Stimulated activated naive CD8-positive, alpha-beta T cell treated with anti-CD3 and anti-CD28 coated beads, Interleukin-15, Interleukin-2, amounts not matched to agents 100 U/mL and 50 U/mL, for 24 hours (primary cell): ENCODE measurements at regions not wholly inside any gene's neighbourhood (a gene's known extent, or its start where the extent isn't known, plus 50 kb on each side); places are given as distances from the start of the nearest gene placed in this dataset.

Experiments
- ATAC-seq: fragments of 150-1000 bp; cut with Tn5 transposase; one replicate; pipeline ENCODE4 v1.10.0; 2021
- DNase-seq: peaks from one replicate; pipeline ENCODE4 v3.0.0; 2021

DNA sequence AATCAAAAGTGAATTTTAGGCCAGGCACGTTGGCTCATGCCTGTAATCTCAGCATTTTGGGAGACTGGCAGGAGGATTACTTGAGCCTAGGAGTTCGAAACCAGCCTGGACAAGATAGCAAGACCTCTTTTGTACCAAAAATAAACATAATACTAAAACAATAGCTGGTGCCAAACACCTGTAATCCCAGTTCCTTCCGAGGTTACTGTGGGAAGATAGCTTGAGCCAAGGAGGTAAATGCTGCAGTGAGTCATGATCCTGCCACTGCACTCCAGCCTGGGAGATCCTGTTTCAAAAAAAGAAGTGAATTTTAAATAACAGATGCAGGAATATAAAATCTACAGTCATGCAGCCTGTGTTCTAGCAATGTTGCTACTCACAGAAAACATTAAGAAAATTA is 488.3 kb downstream of the PPARGC1A start:
- DNase-seq = no peak
- ATAC-seq = no peak

DNA sequence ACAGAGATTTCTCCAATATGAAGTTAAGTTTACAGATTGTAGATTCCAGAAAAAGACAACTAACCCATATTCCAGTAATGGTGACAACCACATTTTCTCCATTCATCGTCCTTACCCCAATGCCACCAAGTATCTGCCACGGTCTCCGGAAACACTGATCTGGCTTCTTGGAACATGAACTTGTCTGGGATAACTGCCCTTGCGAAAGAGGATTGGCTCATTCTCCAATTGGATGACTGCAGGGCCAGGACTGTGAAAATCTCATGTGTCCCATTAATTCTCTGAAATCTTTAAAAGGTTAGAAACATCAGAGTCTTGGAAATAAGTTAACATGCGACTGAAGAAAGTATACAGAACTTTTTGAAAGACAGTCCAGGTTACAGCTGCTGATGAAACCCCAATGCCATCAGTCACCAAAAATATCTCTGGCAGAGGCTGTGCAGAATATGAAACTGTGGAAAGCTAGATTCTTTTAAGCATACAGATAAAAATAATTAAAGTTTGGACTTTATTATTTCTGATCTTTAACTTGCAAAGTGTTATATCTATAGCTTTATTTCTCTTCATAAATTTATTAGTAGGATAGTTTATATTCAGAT is 496.9 kb downstream of the PPARGC1A start:
- no peak for ATAC-seq
- no peak for DNase-seq

DNA sequence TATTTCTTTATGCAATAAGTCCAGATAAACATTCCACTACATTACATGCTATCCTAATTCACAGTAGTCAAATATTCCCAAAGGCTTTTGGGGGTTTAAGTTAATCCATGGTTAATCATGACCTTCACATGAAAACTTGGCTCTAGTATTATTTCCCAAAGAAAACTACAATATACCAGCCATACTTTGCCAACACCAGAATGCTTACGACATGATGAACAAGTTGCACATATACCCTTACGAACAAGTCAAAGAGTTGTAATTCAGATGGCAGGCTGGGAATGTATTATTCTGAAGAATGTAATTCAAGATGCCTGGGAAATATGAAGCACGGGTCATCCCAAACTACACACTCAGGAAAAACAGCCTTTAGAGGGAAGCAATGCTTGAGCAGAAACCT is 499.6 kb downstream of the PPARGC1A start:
- no peak for DNase-seq
- no peak for ATAC-seq

DNA sequence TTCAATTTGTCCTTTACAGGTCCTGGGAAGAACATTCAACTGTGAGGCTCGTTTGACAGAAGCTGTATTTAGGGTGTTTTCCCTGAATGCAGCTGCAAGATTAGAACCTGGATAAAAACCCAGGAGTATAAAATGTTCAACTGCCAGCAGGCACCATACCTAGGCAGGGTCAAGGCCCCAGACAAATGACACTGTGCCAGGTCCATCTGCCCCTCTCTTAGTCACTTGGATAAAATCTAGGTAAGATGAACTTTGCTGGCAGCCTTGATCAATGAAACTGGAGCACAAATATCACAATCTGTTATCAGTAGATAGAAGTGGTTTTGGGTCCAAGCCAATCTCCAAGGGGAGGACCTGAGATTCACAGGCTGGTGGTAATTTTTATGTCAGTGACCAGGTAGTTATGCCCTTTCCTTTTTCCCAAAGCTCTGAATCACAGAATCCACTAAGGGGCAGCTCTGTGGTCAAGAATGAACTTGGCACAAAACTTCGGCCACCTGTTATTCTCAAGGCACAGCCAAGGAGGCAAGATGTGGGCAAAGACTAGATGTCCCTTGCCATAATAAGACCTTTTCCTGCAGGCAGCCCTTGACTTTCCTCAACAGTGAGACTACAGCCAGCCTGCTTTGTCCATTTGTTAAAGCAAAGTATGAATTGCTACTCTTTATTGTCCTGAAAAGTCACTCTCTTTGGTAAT is 501.0 kb downstream of the PPARGC1A start:
- ATAC-seq = no peak
- no peak for DNase-seq

DNA sequence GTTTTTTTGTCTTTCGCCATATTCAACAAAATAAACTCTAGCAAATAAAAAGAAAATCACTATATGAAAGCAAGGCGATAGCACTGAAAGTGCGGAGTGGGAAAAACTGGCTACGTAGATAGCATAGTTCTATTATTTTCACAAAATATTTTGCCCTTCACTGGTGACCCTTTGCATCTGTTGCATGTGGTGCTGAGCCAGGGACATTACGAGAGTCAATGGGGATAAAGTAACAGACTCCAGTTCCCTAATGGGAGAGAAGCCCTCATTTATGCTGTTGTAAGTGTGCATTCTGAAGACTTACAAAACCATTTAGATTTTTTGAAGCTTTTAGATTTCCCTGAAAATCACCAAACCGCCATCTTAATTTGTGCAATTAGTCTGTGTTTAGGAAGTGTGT is 501.6 kb downstream of the PPARGC1A start:
- ATAC-seq (no peak), DNase-seq (no peak)

DNA sequence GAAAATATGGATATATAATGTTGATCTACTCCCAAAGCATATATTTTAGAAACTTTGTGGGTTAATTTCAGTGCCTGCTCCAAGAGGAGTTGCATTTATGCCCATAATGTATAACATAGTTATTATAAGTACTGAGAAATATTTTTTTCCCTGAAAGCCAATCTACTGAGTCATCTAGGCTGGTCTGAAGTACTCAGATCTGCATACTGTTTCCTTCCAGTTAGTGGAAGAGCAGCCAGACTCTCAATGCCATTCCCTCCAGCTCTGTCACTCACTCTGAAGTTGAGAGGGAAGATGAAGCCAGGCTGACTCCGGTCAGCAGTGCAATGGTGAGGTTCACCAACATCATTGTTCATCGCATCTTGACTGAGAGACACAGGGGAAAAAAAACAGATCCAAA is 505.1 kb downstream of the PPARGC1A start:
- DNase-seq (no peak), ATAC-seq (no peak)

DNA sequence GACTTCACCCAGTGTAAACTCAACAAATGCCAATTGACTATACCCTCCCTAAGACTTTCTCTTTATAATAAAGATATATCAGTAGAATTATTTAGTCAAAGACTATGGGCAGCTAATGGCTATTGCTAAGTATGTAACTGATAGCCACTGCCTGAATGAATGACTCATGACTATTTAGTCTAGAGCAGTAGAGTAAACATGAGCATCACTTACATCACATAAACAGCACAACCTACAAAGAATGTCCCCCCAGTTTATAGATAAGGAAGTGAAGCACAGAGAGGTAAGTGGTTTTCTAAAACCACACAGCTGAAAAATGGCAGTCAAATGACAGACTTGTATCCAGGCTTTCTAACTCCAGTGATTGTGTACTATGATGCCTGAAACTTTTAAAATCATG is 507.0 kb downstream of the PPARGC1A start:
- ATAC-seq (no peak), DNase-seq (no peak)

DNA sequence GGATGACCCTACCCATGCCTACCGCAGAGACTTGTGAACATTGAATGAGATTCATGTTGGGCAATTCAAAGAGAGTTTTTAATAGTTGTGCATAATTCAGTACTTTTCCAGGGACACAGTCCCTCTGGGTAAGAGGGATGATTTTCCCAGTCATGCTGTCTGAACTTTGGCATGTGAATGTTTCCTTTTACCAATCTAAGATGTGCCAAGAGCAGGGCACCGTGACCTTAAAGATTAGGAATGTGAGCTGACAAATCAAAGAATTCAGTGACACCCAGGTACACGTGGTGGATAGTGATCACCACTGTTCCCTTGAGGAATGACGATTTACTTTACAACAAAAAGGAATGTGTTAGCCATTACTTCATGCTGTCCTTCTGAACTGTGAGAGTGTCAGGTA is 515.6 kb downstream of the PPARGC1A start:
- no peak for ATAC-seq

DNA sequence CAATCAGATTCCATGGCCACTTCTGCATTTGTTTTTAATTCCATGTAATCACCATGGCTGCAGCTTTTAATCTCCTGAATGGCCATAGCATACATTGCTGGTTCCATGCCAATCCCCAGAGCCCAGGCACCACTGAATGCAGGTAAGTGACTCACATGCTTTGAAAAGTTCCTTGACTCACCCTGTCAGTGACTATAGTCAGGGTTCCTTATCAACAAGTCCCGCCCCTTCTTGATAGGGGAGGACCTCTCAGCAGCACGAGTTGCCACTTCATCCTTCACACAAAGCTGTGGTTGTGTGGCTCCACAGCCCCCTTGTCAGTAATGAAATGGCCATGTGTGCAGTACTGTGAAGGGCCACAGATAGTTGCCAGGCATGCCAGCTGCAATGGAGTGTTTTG is 516.6 kb downstream of the PPARGC1A start:
- ATAC-seq (peak; percentile 88), DNase-seq (peak; percentile 7)

More for the DNA sequence above, 515.6 kb downstream of the PPARGC1A start:
- no peak for DNase-seq

DNA sequence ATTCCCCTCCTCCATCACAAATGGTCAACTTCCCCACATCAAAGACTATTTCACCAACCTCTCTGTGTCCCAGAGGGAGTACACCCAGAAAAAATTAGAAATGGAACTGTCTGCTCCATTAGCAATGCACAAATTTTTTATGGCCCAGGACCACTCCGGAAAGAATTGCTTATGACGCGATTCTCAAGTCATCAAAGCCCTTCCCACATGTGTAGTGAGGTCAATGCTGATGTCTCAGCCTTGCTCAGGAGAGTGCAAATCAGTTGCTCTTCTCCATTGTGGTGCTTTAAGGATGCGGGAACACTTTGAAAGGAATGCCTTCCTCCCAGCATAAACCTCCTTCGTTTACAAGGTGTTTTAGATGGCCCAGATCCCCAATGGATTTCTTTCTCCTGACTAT is 518.3 kb downstream of the PPARGC1A start:
- ATAC-seq (no peak), DNase-seq (no peak)

DNA sequence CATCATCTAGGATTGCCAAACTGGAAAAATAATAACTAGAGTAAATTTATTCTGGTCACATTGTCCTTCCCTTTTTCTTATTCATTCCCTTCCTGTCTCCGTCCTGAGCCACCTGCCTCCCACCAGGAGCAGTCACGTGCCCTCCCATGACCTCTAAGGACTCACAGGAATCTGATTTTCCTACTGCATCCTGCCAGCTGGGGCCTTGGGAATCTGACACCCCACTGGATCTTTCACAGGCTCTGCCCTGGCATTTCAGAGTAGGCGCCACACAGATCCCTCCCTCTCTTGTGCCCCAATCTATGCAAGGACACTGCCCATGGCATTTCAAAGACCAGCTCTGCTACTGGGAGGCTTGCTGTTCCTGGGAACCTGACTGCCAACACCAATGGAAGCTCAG is 520.5 kb downstream of the PPARGC1A start:
- DNase-seq = no peak
- ATAC-seq = no peak

DNA sequence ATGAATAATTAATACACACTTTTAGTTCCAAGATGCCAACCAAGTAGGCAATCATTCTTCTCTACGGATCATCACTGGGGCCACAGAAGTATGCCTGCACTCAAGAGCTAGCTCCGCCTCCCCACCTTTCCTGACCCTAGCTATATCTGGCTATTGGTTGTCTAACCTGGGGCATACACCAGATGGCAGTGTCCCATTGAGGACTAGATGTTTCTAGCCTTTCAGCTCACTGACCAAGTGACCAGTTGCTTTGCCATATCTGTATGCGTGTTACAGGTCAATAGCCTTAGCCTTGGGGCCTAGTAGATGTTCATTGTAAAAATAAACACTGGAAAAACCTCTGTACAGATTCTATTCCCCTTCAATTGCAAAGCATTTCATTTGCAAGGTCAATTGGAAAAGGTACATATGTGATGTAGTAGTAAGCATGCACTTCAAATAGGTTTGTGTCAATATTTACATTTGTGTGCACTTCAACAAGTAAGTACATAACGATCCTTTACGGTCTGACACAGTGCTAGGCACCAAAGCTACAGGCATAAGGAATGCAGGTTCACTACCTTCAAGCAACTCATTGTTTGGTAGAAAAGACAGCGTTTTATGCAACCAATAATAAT is 521.7 kb downstream of the PPARGC1A start:
- no peak for ATAC-seq
- DNase-seq = no peak

DNA sequence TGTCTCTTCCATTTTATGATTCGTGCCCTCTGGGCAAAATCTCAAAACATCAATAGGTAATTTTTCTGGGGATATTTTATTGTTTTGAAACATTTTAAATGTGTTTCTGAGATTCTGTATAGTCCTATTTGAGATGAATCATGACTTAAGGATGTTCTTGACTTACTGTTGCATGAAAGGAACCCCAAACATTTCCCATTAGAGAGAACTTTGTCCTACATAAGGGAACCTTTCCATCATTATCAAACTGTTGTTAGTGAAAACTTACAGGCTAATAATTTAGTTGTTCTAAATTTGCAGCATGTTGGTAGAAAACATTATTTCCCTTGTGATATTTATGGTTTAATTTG is 523.3 kb downstream of the PPARGC1A start:
- ATAC-seq (no peak), DNase-seq (no peak)

DNA sequence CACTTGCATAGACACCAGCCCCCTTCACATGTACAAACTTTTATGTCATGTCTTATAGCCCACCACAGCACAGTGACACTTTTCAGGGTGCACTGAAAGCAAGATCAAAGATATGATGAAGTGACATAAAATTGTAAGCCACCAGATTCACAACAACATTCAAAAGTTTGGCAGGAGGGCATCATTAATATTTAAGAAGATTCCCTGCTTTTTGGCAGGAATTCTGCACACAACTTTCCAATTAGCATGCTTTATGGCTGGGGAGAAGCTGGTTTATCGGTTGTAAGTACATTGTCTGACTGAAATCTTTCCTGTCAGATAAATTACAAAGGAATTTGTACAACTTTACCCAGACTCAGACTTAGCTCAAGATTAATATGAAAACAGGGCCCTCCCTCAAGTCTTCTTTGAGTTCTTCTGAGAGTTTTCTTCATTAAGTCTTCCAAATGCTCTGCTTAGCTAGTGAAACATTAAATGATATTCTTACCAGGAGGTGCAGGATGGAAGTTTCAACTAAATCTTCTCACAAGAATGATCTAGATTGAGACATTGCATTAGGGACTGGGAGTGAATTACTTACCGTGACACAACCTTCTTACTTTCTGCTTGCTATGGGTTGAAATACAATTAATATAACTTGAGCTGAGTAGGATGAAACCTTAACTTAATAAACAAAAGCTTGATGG is 523.8 kb downstream of the PPARGC1A start:
- DNase-seq = no peak
- no peak for ATAC-seq

DNA sequence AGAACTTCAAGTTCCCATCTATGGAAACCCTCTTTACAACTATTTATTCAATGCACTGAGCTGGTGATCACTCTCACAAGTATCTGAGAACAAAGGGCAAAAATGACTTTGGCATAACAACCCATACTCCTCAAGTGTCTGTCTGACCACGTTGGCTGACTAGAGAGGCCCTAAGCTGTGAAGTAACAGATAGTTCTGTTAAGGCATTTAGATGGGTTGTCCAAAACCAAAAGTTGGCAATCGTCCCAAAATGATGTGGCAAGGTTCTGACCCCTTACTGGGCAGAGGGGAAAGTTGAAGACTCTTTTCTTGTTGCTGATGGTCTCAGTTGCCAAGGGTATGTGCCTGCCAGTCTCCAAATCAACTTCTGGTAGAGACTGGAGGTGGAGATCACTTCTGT is 524.8 kb downstream of the PPARGC1A start:
- ATAC-seq (no peak), DNase-seq (no peak)

DNA sequence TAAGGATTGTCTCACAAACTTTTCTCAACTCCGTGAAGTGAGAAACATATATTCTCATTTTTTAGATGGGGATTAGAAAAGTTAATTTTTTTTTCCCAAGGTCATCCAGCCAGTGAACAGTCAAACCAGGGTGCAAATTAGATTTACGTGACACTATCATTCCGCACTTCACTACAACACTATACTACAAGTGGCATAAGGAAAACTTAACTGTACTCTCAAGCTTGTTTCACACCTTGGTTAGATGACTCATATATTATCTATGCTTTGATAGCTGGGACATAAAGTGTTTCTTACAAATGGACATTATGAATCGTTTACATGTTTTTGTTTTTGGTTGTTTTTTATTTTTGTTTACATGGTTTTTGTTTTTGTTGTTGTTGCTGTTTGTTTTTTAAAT is 525.7 kb downstream of the PPARGC1A start:
- no peak for DNase-seq
- ATAC-seq = no peak

DNA sequence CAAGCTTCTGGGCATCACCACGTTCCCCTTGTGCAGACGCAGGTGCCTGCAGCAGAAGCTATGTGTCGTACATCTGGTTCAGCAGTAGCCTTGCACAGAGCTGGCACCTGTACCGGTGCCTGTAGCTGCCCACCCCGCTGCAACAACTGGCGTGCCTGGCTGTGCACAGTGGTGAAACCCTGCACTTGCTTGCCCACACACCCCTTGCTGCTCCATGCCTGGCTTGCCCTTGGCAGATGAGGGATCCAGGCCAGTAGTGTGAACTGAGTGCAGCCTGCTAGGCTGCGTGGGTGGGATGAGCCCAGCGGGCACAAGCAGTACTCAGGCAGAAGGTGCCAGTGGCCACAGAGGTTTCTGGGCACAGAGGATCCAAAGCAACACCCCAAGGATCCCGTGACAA is 528.4 kb downstream of the PPARGC1A start:
- DNase-seq (no peak), ATAC-seq (no peak)

DNA sequence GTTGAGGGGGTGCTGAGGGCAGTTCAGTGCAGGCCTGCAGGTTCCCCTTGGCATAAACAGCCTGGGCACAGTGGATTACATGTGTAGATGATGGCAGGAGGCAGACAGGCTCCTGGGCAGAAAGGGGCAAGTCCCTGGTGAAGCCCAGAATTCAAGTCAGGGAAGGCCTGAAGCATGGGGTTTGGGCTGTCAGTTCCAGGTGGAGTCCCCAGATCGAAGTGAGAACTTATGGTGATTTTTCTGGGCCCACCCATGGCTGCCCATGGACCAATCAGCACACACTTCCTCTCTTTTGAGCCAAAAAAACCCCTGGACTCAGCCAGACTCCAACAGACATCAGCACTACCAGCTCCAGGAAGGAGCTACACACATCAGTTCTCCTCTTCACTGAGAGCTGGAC is 529.1 kb downstream of the PPARGC1A start:
- ATAC-seq = no peak
- no peak for DNase-seq

DNA sequence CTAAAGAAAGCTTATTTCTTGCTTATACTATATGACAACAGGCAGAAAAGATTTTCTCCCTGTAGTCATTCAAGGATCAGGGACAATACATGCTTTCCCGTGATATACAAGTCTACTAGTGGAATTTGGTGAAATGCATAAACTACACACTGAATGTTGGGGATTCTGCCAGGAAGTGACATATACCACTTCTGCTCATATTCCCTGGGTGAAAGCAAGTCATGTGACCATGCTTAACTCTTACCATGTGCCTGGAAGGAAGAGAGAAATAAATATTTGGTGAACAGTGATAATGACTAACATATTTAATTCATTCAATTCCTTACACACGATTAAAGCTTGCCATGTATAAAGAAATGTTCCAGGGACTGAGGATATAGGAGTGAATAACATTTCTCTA is 534.6 kb downstream of the PPARGC1A start:
- no peak for ATAC-seq
- no peak for DNase-seq

DNA sequence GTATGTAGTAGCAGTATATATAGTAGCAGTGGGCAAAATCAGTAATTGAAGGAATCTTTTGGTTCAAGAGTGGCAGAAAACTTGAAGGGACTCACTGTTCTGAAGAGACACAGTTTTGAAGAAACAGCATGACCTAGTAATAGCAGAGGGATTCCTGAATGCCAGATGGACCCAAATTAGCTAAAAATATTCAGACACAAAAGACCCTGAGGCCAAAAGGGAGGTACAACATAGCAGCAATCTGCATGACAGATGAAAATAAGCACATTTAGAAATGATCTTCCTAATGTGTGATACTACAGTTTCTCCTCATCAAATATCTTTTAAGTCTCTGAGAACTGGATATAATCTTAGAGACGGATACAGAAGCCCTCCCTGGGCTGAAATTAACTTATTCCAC is 536.6 kb downstream of the PPARGC1A start:
- no peak for DNase-seq
- ATAC-seq = no peak

DNA sequence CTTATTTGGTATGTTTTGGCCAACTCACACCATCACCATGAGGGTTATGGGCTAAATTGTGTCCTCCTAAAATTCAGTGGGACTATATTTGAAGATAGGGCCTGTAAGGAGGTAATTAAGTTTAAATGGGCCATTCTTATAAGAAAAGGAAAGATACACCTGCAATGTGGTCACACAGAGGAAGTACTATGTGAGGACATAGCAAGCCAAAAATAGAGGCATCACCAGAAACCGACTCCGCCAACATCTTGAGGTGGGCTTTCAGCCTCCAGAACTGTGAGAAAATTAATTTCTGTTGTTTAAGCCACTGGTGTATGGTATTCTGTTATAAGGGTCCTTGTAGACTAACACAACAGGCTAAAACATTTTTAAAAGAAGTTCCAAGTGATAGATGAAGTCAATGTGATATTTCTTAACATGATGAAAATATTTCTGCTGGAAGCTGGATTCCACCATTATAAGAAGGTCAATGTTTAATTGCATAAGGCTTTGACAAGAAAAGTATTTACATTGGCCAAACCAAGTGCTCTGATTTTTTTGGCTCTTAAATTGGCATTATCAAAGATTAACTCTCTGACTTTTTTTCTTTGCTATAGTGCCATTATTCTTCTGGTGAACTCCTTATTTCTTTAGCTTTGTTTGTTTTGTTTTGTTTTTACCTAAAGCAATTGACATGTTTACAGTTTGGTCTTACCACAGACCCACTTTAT is 540.9 kb downstream of the PPARGC1A start:
- ATAC-seq (no peak), DNase-seq (no peak)

DNA sequence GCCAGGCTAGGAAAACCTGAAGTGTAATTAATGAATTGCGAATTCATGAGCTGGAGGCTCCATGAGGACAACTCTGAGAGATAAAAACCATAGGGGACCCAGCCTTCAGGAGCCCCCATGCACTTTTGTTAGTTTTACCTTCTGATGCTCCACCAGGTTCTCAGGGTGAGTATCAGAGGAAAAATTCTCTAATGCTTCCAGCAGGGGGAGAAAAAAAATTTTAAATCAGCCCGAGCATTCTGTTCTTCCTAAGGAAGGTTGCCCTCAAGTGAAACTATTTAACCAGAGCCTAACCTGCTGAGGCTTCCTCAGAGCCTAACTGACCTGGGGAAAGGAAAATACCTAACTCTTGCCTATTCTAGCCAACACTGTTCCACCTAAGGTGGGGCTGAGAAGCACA is 552.6 kb downstream of the PPARGC1A start:
- ATAC-seq (no peak), DNase-seq (no peak)
